ENCODE measurements at regions not wholly inside any gene's neighbourhood (a gene's known extent, or its start where the extent isn't known, plus 50 kb on each side); places are given as distances from the start of the nearest gene placed in this dataset.

DNA sequence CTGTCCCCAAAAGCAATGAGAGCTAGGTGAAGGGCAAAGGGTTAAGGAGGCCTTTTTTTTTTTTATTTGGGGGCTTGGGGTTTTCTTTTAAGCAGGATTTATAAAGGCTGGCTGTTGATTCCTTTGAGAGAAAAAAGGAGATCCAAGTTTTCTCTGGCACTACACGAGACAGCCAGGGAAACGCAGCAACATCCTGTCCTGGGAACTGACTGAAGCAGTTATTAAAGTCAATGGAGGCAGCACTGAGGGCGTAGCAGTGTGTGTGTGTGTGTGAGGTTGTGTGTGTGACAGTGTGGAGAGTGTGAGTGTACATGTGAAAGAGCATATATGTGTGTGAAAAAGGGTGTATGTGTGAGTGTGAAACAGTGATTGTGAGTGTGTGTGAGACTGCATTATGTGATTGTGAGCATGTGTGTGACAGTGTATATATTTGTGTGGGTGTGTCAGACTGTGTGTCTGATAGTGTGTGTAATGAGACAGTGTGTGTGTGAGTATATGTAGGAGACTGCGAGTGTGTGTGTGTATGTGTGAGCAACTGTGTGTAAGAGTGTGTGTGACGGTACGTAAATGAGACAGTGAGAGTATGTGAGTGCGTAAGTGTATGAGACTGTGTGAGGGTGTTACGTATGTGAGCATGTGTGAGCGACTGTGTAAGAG, 65.9 kb upstream of the TIAM1 start:
- no peak for DNase-seq (ENCODE audit: low spot score)

DNA sequence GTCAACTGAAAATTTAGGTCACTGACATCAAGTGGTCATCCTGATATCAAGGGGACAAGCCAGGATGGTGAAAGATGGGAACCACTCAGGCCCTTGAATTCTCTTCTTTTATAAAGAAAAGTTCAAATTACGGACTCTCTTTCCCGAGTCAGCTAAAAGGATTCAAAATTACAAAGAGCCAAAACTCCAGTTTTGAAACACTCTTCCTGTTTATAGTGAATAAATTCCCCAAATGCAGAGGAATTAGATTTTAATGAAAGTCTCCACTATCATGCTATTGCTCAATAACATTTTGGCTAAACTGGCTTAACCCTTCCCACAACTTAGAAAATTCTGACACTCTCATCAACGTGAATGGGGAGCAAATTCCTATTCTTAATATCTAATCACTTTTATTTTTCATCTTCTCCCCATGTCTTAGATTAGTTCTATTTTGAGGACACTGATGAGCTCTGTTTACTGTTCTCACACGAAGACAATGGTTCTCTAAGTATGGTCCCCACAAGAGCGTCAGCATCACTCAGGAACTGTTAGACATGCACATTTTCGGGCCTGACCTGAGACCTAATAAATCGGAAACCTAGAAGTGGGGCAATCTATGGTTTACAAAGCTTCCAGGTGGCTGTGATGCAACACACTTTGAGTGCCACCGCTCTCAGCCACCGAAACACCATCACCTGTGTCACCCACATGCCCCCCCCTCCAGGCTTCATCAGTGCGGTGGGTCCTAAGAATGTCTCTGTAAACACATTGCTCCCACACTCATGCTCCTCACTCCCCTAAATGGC, 64.4 kb upstream of the TIAM1 start:
- no peak for DNase-seq (ENCODE audit: low spot score)

DNA sequence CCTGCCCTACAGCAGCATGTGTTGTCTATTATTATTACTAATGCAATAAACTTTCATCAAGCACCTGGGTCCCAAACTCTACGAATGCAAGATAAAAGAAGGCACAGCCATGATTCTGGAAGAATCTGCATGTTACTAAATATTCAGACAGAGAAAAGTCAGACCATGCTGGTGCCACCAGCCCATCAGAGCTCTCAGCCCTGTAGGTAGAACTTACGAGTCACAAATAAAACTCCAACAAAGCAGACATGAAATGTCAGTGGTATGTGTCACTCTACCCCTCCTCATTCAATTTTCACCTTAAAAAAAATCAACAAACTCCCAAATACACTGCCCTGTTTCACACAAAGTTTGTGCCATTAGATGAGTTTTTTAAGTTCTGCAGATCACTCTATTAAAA, 62.4 kb upstream of the TIAM1 start:
- no peak for DNase-seq (ENCODE audit: low spot score)

DNA sequence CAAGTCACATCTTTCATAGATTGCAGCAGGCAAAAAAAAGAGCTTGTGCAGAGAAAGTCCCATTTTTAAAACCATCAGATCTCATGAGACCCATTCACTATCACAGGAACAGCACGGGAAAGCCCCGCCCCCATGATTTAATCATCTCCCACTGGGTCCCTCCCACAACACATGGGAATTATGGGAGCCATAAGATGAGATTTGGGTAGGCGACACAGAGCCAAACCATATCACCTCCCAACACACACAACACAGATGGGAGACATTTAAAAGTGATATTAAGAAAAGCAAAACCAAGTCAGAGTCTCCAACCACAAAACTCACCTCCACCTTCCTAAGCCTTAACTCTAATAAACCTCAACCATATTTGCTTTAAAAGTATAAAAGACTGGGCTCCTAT, 61.5 kb upstream of the TIAM1 start:
- no peak for DNase-seq (ENCODE audit: low spot score)

DNA sequence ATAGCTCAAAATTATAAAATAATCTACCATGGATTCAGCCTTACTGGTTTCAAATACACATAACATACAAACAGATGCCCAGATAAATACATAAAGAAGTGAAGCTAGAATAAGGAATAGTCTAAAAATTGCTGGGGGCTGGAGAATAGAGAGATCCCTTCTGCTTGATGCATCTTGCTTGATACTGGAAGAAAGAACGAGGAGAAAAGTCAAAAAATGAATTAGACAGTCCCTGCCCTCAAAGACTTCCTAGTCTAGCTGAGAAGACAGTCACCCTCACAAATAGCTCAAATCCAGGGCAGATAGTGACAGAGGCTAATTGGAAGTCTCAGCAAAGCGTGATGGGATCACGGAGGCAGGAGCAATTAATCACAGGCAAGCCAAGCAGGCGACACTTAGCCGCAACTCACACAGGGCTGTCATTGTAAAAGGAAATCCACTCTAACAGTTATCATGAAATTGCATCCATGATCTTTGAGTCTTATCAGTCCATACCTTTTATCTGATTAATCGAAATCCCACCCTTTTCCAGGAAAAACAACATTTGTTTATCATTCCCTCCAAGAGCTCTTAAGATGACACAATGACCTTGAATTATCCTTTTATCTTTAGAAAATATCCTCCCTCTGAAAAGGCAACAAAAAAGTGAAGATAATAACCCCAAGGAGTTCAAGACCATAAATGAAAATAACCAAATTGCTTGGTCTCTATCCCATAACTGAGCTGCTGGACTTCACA, 59.7 kb upstream of the TIAM1 start:
- DNase-seq (ENCODE audit: low spot score) = no peak

DNA sequence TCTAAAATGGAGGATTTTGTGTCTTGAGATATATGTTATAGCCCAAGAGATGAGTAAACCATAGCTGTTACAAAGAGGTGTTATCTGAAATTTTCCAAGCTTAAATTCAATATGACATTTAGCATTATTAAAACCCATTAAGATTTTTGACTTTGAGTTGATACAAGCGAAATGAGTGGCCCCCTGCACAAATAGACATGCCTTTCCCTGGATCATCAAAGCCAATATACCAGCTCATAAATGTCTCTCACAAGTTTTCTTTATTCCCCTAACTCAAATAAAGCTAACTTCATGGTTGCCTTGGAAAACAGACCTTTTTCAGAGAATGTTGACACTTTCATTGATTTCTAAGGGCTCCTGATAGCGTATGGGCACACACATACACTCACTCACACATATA, 55.5 kb upstream of the TIAM1 start:
- DNase-seq (ENCODE audit: low spot score) = no peak

DNA sequence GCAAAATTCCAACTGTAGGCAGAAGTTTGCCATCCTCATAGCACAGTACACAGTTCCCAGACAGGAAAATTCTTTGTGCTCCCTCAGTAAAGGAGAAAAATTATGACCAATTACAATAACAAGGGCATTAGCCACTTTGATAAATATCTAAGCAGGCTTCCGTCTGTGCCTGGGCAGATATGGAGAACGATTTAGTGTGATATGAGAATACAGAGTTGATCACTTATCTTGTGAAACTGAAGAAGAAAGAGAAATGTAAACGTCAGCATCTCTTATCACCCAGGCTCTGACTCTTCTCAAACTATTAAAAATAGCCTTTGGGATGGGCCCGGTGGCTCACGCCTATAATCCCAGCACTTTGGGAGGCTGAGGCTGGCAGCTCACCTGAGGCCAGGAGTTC, 54.5 kb upstream of the TIAM1 start:
- no peak for DNase-seq (ENCODE audit: low spot score)

DNA sequence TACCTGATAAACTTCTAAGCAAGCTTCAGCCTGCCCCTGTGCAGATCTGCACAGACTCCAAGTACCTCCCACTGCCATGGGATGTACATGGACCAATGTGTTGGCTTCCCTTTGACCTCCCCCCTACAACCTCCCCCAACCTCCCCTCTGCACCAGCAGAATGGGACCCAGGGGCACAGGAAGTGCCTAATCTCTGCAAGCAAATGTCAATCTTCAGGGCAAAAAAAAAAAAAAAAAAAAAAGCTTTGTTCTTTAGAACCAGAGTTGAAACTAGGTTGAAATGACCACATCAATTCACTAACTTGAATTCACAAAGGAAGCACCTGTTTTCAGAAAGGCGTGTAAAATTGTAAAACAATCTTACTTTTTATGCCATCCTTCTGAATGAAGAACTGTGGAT, 53.9 kb upstream of the TIAM1 start:
- no peak for DNase-seq (ENCODE audit: low spot score)

DNA sequence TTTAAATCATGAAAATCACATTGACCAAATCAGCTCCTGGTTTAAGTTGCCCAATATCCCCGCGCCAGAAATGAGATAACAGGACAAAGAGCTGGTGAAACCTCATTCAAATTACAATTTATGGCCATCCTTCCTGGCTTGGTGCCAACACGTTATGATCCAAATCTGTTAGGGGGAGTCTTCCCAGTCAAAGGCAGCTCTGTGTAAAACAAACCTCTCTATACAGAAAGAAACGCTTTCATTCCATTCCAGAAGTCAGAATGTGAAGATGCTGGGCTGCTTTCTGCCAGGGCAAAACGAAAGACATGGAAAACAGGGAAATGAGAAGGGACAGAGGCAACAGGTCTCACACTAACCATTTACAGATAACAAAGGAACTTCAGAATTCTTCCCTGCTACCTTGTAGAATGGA, 53.5 kb upstream of the TIAM1 start:
- DNase-seq (ENCODE audit: low spot score) = peak; percentile 84

DNA sequence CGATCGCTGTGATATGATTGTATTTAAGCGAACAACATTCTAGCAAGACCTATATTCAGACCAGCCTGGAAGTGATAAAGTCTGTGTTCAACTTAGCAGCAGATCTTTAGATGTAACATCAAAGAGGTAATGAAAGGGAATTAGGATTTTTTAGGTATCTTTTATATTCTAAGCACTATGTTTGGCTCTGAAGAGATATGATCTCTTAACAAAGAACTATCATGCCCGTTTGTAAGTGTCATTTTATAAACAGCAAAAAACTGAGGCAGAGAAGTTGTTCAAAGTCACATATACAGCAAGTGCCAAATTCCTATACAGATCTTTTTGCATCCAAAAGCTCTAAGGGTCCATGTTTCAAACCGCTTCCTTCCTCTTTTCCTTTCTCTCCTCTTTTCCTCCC, 53.0 kb upstream of the TIAM1 start:
- no peak for DNase-seq (ENCODE audit: low spot score)

DNA sequence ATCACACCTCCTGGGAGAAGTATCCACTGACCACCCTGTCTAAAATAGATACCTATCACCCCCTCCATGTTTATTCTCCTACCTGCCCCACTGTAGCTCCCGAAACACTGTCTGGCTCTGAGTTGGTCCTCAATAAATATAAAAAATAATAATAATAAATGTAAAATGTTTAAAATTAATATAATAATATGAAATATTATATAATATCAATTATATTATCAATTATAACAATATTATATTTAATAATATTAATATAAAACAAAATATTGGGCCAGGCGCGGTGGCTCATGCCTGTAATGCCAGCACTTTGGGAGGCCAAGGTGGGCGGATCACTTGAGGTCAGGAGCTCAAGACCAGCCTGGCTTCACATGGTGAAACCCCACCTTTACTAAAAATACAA, 52.3 kb upstream of the TIAM1 start:
- no peak for DNase-seq (ENCODE audit: low spot score)

DNA sequence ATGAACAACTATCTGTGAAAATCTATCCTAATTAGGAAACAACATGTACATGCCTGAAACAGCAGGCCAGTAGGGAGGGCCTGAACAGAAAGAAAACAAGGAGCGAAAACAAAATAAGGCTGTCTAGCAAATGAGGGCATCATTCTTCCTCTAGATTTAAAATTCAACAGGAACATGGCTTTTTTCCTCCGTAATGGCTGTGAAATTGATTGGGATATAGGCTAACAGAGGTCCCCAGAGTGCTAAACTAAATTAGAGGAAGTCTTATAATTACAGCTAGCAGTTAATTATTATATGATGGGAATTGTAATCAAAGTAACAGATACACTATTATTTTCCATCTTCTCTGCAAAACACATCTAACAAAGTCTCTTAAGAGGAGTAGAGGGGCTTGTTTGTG, 51.7 kb upstream of the TIAM1 start:
- DNase-seq (ENCODE audit: low spot score) = no peak

DNA sequence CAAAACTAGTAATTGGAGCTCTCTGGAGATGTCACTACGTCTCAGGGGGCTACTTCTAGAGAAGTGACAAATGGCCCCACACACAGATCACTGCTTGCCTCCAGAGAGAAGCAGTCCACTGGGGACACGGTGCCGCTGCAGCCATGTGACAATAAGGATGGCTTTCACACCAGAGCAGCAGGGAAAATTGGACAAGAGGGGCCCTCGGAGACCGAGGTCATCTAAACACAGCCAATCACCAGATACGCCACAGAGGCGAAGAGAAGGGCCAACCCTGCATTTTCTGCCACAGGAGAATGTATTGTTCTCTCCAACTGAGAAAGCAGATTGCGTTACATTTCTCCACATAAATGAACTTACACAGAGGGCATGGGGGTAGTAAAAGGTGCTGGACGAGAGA, 51.2 kb upstream of the TIAM1 start:
- no peak for DNase-seq (ENCODE audit: low spot score)

DNA sequence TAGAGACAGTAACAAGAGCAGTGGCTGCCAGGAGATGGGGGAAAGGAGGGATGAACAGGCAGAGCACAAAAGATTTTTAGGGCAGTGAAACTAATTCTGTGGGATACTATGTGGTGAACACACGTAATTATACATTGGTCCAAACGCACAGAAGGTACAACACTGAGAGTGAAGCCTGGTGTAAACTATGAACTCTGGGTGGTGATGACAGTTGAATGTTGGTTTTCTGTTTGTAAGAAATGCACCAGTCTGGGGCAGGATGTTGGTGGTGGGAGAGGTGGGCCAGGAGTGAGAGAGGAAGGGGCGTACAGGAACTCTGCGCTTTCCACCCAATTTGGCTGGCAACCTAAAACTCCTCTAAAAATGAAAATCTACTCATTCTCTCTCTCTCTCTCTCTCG, 50.2 kb upstream of the TIAM1 start:
- DNase-seq (ENCODE audit: low spot score) = no peak

Data from COLO829 (cell line).